ENCODE measurements at regions not wholly inside any gene's neighbourhood (a gene's known extent, or its start where the extent isn't known, plus 50 kb on each side); places are given as distances from the start of the nearest gene placed in this dataset.
"Not testable (repeated sequence)": the region's sequence is repeated elsewhere in the genome, so short reads cannot be mapped to it uniquely, and the experiment has no call there.

DNA sequence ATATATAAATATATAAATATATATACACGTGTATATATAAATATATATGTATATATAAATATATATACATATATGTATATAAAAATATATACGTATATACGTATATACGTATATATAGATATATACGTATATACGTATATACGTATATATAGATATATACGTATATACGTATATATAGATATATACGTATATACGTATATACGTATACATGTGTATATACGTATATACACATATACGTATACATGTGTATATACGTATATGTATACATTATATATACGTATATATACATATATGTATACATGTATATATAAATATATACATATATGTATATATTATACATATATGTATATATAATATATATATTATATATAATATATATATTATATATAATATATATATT, 984.9 kb upstream of the DDX18 start:
- TF ChIP-seq, protein P1, sequence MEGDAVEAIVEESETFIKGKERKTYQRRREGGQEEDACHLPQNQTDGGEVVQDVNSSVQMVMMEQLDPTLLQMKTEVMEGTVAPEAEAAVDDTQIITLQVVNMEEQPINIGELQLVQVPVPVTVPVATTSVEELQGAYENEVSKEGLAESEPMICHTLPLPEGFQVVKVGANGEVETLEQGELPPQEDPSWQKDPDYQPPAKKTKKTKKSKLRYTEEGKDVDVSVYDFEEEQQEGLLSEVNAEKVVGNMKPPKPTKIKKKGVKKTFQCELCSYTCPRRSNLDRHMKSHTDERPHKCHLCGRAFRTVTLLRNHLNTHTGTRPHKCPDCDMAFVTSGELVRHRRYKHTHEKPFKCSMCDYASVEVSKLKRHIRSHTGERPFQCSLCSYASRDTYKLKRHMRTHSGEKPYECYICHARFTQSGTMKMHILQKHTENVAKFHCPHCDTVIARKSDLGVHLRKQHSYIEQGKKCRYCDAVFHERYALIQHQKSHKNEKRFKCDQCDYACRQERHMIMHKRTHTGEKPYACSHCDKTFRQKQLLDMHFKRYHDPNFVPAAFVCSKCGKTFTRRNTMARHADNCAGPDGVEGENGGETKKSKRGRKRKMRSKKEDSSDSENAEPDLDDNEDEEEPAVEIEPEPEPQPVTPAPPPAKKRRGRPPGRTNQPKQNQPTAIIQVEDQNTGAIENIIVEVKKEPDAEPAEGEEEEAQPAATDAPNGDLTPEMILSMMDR (conservative IDR thresholded peaks at IDR 0.05; ENCODE audit: low read length): not testable (repeated sequence)
- TF ChIP-seq EZH2phosphoT487 (IDR thresholded peaks at IDR 0.05; ENCODE audit: borderline replicate concordance, low read depth, low read length): not testable (repeated sequence)
